22Rv1 (cell line): ENCODE measurements at regions not wholly inside any gene's neighbourhood (a gene's known extent, or its start where the extent isn't known, plus 50 kb on each side); places are given as distances from the start of the nearest gene placed in this dataset.

Source experiments
- ZFX ChIP-seq: fragments of 450-650 bp; IDR thresholded peaks from 2 replicates; pipeline ENCODE4 v1.6.1; 2017; ENCODE audit warnings: antibody characterized with exemption, borderline replicate concordance
- TF ChIP-seq, protein P1 (sequence below): fragments of 450-650 bp; IDR thresholded peaks from 2 replicates; pipeline ENCODE4 v1.5.1; 2017; ENCODE audit warnings: mild to moderate bottlenecking

DNA sequence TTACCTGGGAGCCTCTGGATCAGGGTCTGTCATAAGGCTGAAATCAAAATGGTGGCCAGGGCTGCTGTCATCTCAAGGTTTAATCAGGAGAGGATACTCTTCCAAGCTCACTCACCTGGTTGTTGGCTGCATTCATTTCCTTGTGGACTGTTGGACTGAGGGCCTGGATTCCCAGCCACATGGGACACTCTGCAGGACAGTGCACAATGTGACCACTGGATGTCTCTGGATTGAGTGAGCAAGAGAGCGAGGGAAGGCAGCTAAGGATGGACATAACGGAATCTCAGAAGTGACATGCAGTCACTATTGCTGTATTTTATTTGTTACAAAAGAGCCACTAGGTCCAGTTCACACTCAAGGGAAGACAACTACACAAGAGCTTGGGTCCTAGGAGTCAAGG lies 229.1 kb downstream of the S1PR1 start:
- TF ChIP-seq, protein P1, sequence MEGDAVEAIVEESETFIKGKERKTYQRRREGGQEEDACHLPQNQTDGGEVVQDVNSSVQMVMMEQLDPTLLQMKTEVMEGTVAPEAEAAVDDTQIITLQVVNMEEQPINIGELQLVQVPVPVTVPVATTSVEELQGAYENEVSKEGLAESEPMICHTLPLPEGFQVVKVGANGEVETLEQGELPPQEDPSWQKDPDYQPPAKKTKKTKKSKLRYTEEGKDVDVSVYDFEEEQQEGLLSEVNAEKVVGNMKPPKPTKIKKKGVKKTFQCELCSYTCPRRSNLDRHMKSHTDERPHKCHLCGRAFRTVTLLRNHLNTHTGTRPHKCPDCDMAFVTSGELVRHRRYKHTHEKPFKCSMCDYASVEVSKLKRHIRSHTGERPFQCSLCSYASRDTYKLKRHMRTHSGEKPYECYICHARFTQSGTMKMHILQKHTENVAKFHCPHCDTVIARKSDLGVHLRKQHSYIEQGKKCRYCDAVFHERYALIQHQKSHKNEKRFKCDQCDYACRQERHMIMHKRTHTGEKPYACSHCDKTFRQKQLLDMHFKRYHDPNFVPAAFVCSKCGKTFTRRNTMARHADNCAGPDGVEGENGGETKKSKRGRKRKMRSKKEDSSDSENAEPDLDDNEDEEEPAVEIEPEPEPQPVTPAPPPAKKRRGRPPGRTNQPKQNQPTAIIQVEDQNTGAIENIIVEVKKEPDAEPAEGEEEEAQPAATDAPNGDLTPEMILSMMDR, result no peak
- no peak for TF ChIP-seq ZFX
